GM10266 (cell line): ENCODE measurements at regions not wholly inside any gene's neighbourhood (a gene's known extent, or its start where the extent isn't known, plus 50 kb on each side); places are given as distances from the start of the nearest gene placed in this dataset.
"Not testable (repeated sequence)": the region's sequence is repeated elsewhere in the genome, so short reads cannot be mapped to it uniquely, and the experiment has no call there.

Experiments used
- DNase-seq: peaks from one replicate; pipeline ENCODE4 v3.0.0; 2012; ENCODE audit errors: extremely low spot score
- TF ChIP-seq, protein P1 (sequence below): IDR thresholded peaks from 2 replicates; pipeline ENCODE4 v1.5.1; 2012; ENCODE audit warnings: mild to moderate bottlenecking, low read depth; ENCODE audit not compliant: control insufficient read depth, insufficient read depth; ENCODE audit errors: missing control alignments

DNA sequence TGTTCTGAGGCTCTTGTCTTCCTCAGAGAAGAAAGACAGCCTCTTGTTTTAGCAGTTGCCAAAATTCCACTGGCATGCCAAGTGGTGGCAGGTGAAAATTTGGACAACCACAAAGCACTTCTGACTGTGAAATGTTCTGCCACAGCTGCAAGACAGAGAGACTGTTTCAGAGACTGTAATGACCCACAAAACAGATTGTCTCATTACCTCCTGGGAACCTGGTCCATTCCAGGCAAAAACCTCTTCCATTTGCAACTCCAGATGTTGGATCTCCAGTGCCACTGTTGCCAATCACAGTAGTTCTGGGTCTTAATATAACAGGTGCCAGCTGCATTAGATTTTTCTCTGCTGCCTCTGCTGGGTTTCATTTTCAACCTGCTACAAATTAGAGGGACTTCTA lies 911.5 kb downstream of the UQCRFS1 start:
- TF ChIP-seq, protein P1, sequence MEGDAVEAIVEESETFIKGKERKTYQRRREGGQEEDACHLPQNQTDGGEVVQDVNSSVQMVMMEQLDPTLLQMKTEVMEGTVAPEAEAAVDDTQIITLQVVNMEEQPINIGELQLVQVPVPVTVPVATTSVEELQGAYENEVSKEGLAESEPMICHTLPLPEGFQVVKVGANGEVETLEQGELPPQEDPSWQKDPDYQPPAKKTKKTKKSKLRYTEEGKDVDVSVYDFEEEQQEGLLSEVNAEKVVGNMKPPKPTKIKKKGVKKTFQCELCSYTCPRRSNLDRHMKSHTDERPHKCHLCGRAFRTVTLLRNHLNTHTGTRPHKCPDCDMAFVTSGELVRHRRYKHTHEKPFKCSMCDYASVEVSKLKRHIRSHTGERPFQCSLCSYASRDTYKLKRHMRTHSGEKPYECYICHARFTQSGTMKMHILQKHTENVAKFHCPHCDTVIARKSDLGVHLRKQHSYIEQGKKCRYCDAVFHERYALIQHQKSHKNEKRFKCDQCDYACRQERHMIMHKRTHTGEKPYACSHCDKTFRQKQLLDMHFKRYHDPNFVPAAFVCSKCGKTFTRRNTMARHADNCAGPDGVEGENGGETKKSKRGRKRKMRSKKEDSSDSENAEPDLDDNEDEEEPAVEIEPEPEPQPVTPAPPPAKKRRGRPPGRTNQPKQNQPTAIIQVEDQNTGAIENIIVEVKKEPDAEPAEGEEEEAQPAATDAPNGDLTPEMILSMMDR, result no peak
- DNase-seq, result no peak

DNA sequence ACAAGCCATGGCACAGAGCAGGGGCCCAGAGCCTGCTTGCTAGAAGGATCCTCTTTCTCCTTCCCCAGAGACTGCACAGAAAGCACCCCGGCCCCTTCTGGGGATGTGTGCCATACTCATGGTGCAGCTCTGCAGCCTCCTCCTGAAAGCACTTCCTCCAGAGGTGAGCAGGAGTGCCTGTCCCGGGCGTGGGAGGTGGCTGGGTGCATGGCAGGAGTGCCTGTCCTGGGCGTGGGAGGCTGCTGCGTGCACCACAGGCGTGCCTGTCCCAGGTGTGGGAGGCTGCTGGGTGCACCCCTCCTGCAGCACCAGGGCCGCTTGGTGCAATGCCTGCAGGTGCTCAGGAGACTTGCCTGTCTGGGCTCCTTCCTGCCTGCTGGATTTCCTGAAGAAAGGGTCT lies 913.3 kb downstream of the UQCRFS1 start:
- TF ChIP-seq, protein P1, result no peak
- no peak for DNase-seq

DNA sequence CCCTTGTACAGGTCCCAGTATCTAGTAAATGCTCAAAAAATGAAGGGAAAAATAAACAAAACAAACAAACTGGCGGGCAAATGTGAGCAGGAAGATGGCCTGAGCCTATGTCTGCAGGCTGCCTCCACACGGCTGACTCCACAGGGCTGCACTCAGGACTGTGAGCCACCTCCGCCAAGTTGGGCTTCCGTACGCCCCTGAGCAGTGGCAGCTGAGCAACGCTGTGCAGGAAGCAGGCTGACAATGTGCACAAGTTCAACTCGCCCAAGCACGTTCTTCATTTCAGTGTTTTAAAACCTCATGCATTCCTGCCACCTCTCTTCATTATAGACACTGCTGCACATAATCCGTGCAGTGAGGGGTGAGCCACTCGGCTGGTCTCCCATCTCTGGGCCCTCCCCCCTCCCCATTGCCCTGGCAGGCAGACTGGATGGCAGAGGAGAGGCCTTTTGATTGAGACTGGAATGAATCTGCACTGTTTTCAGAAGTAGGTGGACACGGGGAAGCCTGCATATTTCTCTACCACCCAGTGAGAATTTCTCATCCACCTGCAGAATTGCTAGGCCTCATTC lies 915.3 kb downstream of the UQCRFS1 start:
- TF ChIP-seq, protein P1, result no peak
- no peak for DNase-seq

DNA sequence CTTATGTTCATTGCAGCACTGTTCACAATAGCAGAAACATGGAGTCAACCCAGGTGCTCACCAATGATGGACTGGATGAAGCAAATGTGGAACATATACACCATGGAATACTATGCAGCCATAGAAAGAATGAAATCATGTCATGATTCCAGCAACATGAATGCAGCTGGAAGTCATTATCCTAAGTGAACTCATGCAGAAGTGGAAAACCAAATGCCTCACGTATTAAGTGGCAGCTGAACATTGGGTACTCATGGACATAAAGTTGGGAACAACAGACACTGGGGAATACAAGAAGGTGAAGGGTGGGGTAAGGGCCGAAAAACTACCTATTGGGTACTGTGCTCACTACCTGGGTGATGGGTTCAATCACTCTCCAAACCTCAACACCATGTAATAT lies 915.9 kb downstream of the UQCRFS1 start:
- DNase-seq, result no peak
- TF ChIP-seq, protein P1, result no peak

DNA sequence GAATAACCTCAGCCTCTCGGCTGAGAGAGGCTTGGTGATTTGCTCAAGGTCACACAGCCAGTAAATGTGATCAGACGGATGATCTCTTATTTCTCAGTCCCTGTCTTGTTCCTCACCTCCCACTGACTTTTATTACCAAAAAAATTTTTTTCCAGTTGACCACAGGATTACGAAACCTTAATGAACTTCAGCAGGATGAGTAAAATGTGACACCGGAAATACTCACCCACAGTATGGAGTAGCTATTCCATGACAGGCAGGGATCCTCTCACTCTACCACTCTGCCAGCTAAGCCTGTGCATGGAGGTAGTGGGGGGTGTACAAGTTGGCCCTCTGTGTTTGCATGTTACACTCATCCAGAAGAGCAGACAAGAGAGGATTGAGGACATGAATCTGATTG lies 916.4 kb downstream of the UQCRFS1 start:
- TF ChIP-seq, protein P1, result no peak
- no peak for DNase-seq

DNA sequence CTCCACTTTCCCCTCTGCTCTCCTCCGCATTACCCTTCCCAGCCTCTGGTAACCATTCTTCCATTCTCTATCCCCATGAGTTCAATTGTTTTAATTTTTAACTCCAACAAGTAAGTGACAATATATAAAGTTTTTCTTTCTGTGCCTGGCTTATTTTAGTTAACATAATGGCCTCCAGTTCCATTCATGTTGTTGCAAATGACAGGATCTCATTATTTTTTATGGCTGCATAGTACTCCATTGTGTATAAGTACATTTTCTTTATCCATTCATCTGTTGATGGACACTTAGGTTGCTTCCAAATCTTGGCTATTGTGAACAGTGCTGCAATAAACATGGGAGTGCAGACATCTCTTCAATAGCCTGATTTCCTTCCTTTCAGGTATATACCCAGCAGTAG lies 918.0 kb downstream of the UQCRFS1 start:
- not testable (repeated sequence) for DNase-seq

DNA sequence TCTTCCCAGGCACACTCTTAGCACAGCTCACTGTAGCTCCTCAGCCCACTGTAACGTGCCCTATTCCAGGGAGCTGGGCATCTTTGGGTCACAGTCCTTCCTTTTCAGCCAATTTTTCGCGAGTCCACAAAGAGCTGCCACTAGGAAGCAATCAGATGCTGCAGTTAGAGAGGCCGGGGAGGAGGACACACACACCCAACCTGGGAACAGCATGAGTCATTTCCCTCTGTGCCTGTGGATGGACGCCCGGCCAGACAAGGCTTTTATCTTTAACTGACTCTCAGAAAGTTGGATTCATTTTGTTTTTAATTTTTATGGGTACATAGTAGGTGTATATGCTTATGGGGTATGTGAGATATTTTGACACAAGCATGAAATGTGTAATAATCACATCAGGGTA lies 918.6 kb downstream of the UQCRFS1 start:
- no peak for DNase-seq
- TF ChIP-seq, protein P1, result no peak

DNA sequence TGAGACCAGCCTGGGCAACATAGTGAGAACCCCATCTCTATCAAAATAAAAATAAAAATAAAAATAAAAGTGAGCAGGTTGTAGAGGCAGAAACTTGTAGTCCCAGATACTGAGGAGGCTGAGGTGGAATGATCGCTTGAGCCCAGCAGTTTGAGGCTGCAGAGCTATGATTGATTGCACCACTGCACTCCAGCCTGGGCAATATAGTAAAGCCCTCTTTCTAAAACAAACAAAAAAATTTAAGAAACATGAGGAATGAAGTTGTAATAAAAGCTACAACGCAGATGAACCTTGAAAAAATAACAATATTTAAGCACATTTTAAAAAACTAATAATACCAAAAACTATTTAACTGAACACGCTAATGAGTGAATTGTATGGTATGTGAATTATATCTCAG lies 919.3 kb downstream of the UQCRFS1 start:
- TF ChIP-seq, protein P1, result no peak
- no peak for DNase-seq
